Neural progenitor cell (in vitro differentiated cells): ENCODE measurements at regions not wholly inside any gene's neighbourhood (a gene's known extent, or its start where the extent isn't known, plus 50 kb on each side); places are given as distances from the start of the nearest gene placed in this dataset.

ENCODE experiments used
- CTCF ChIP-seq: fragments of 200-600 bp; sonication (generic); IDR thresholded peaks from 2 replicates; pipeline ENCODE4 v1.5.1; 2017; ENCODE audit warnings: antibody characterized with exemption, mild to moderate bottlenecking
- EZH2 ChIP-seq: fragments of 200-600 bp; sonication (generic); IDR thresholded peaks from 2 replicates; pipeline ENCODE4 v1.6.1; 2017; ENCODE audit warnings: antibody characterized with exemption, mild to moderate bottlenecking, moderate library complexity
- EZH2phosphoT487 ChIP-seq: fragments of 200-600 bp; sonication (generic); IDR thresholded peaks from 2 replicates; pipeline ENCODE4 v1.6.1; 2017; ENCODE audit warnings: antibody characterized with exemption

DNA sequence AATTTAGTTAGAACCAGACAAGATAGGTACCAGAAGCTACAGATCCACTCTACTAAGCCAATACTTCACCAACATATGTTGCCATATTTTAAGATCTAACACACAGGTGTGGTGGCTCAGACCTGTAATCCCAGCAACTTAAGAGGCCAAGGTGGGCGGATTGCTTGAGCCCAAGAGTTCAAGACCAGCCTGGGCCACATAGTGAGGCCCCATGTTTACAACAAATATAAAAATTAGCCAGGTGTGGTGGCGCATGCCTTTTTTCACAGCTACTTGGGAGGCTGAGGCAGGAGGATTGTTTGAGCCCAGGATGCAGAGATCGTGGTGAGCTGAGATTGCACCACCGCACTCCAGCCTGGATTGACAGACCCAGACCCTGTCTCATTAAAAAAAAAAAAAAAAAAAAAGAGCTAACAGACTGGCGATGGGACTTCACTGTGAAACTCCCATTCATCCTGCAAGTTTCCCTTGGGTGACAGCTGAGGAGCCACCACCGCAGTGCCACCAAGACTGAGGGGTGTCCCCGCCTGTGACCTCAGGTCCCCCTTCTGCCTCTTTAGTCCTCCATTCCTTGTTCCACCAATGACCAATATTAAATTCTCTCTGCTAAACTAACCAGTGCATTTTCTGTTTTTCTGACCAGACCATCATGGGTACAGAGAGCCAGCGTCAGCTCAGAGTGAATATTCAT, 163.3 kb downstream of the OR4M2 start:
- TF ChIP-seq EZH2phosphoT487 (no peak), CTCF (no peak), EZH2 (no peak)
